Loucy (cell line): ENCODE measurements at regions not wholly inside any gene's neighbourhood (a gene's known extent, or its start where the extent isn't known, plus 50 kb on each side); places are given as distances from the start of the nearest gene placed in this dataset.

Experiments
- H2AFZ ChIP-seq: fragments of 200-600 bp; sonication (generic); 2 replicates; pipeline ENCODE4 v1.6.0; 2016; ENCODE audit warnings: antibody characterized with exemption, mild to moderate bottlenecking, low read length, moderate library complexity
- H3F3A ChIP-seq: fragments of 200-600 bp; 2 replicates; pipeline ENCODE4 v1.6.0; 2016; ENCODE audit warnings: antibody characterized with exemption, low read depth, mild to moderate bottlenecking
- H3K27me3 ChIP-seq: fragments of 200-600 bp; sonication (generic); 2 replicates; pipeline ENCODE4 v1.6.1; 2014; ENCODE audit warnings: low read length, mild to moderate bottlenecking; ENCODE audit not compliant: insufficient read depth, poor library complexity, severe bottlenecking
- H3K36me3 ChIP-seq: fragments of 200-600 bp; sonication (generic); 2 replicates; pipeline ENCODE4 v1.6.1; 2016; ENCODE audit warnings: low read length; ENCODE audit not compliant: insufficient read depth
- H3K4me1 ChIP-seq: fragments of 200-600 bp; sonication (generic); 2 replicates; pipeline ENCODE4 v1.5.1; 2014; ENCODE audit warnings: low read length, mild to moderate bottlenecking; ENCODE audit not compliant: insufficient read depth, poor library complexity, severe bottlenecking
- H3K4me2 ChIP-seq: fragments of 200-600 bp; sonication (generic); 2 replicates; pipeline ENCODE4 v1.6.0; 2014; ENCODE audit warnings: antibody characterized with exemption, low read length, low read depth, mild to moderate bottlenecking; ENCODE audit not compliant: poor library complexity, severe bottlenecking
- H3K4me3 ChIP-seq: fragments of 200-600 bp; sonication (generic); 2 replicates; pipeline ENCODE4 v1.5.1; 2014; ENCODE audit warnings: low read length, mild to moderate bottlenecking, mixed read lengths; ENCODE audit not compliant: poor library complexity, severe bottlenecking
- H3K79me2 ChIP-seq: fragments of 200-600 bp; sonication (generic); 2 replicates; pipeline ENCODE4 v1.6.1; 2014; ENCODE audit warnings: low read length; ENCODE audit not compliant: insufficient read depth
- H3K9ac ChIP-seq: fragments of 200-600 bp; sonication (generic); 2 replicates; pipeline ENCODE4 v1.6.0; 2014; ENCODE audit warnings: mild to moderate bottlenecking, low read depth, low read length, moderate library complexity; ENCODE audit not compliant: poor library complexity, severe bottlenecking
- H3K9me2 ChIP-seq: fragments of 200-600 bp; sonication (generic); replicated peaks from 2 replicates; pipeline ENCODE4 v1.6.1; 2016; ENCODE audit warnings: low read depth, low read length, mixed read lengths
- H3K9me3 ChIP-seq: fragments of 200-600 bp; sonication (generic); 2 replicates; pipeline ENCODE4 v1.6.1; 2014; ENCODE audit warnings: mild to moderate bottlenecking, antibody characterized with exemption, low read length, low read depth; ENCODE audit not compliant: insufficient read depth
- H4K20me1 ChIP-seq: fragments of 200-600 bp; sonication (generic); 2 replicates; pipeline ENCODE4 v1.6.0; 2014; ENCODE audit warnings: antibody characterized with exemption, low read length, mild to moderate bottlenecking; ENCODE audit not compliant: insufficient read depth, poor library complexity, severe bottlenecking
- CTCF ChIP-seq: fragments of 200-600 bp; sonication (generic); conservative IDR thresholded peaks from 2 replicates; pipeline ENCODE4 v1.5.1; 2014; ENCODE audit warnings: mild to moderate bottlenecking, antibody characterized with exemption, low read length
- EZH2phosphoT487 ChIP-seq: fragments of 200-600 bp; IDR thresholded peaks from 2 replicates; pipeline ENCODE4 v1.6.1; 2018; ENCODE audit warnings: antibody characterized with exemption, mild to moderate bottlenecking, moderate library complexity, borderline replicate concordance

- no peaks in the 10 kb centered on the region for H3K9me2 ChIP-seq
- H3K79me2 ChIP-seq: no peaks in the 10 kb centered on the region
- TF ChIP-seq CTCF: no peak
- TF ChIP-seq EZH2phosphoT487: no peak
- no peak overlapping the region for H2AFZ ChIP-seq
- H3F3A ChIP-seq: no peaks in the 10 kb centered on the region
- no peaks in the 10 kb centered on the region for H3K36me3 ChIP-seq
- no peaks in the 10 kb centered on the region for H3K9me3 ChIP-seq
- H4K20me1 ChIP-seq: no peaks in the 10 kb centered on the region
- H3K4me2 ChIP-seq: no peak overlapping the region
- H3K4me3 ChIP-seq: no peak overlapping the region
- H3K9ac ChIP-seq: no peak overlapping the region
- no peaks in the 10 kb centered on the region for H3K27me3 ChIP-seq
- H3K4me1 ChIP-seq: no peaks in the 10 kb centered on the region
Observed at GRCh38 chr3:118126751-118127150, 907.9 kb downstream of the IGSF11 start.

GRCh38 chr3:118127992-118128391 is 906.7 kb downstream of the IGSF11 start:
- H3K9me2 ChIP-seq: no peaks in the 10 kb centered on the region
- TF ChIP-seq EZH2phosphoT487: no peak
- no peak for TF ChIP-seq CTCF
- H3K9me3 ChIP-seq: no peaks in the 10 kb centered on the region
- no peaks in the 10 kb centered on the region for H3F3A ChIP-seq
- no peaks in the 10 kb centered on the region for H3K27me3 ChIP-seq
- no peak overlapping the region for H3K4me3 ChIP-seq
- H4K20me1 ChIP-seq: no peaks in the 10 kb centered on the region
- H3K36me3 ChIP-seq: no peaks in the 10 kb centered on the region
- no peaks in the 10 kb centered on the region for H3K4me1 ChIP-seq
- no peak overlapping the region for H2AFZ ChIP-seq
- no peak overlapping the region for H3K4me2 ChIP-seq
- H3K79me2 ChIP-seq: no peaks in the 10 kb centered on the region
- no peak overlapping the region for H3K9ac ChIP-seq

GRCh38 chr3:118128886-118129285 is 905.8 kb downstream of the IGSF11 start:
- Histone ChIP-seq H3K4me3 (no peak overlapping the region), H3K79me2 (no peaks in the 10 kb centered on the region), H3F3A (no peaks in the 10 kb centered on the region), H3K9me3 (no peaks in the 10 kb centered on the region), H3K4me2 (no peak overlapping the region), H3K9ac (no peak overlapping the region), H4K20me1 (no peaks in the 10 kb centered on the region), H3K27me3 (no peaks in the 10 kb centered on the region), H3K9me2 (no peaks in the 10 kb centered on the region), H2AFZ (no peak overlapping the region), H3K4me1 (no peaks in the 10 kb centered on the region), H3K36me3 (no peaks in the 10 kb centered on the region)
- no peak for TF ChIP-seq CTCF
